Stimulated activated CD4-positive, alpha-beta T cell treated with anti-CD3 and anti-CD28 coated beads, Interleukin-15, amount 100 ng/mL, for 24 hours (primary cell): ENCODE measurements at regions not wholly inside any gene's neighbourhood (a gene's known extent, or its start where the extent isn't known, plus 50 kb on each side); places are given as distances from the start of the nearest gene placed in this dataset.
A peak's percentile ranks its signal among the peaks of the same experiment; 100 is the strongest.
"Not testable (repeated sequence)": the region's sequence is repeated elsewhere in the genome, so short reads cannot be mapped to it uniquely, and the experiment has no call there.

Source experiments
- DNase-seq: peaks from one replicate; pipeline ENCODE4 v3.0.0-alpha.2; 2020

GRCh38 chr16:31975826-31976419 is 102.3 kb downstream of the ZNF267 start:
- DNase-seq = not testable (repeated sequence)

- DNase-seq = not testable (repeated sequence)
Measured at GRCh38 chr16:31978463-31978862, 104.9 kb downstream of the ZNF267 start.

- not testable (repeated sequence) for DNase-seq
Measured at GRCh38 chr16:31981739-31982138, 108.1 kb downstream of the ZNF267 start.

GRCh38 chr16:31982986-31983385 is 109.4 kb downstream of the ZNF267 start:
- not testable (repeated sequence) for DNase-seq

GRCh38 chr16:31983666-31984065 is 110.1 kb downstream of the ZNF267 start:
- DNase-seq = not testable (repeated sequence)

- DNase-seq = not testable (repeated sequence)
Measured at GRCh38 chr16:31986895-31987294, 113.3 kb downstream of the ZNF267 start.

- DNase-seq = peak; percentile 63
Measured at GRCh38 chr16:31988595-31989581, 115.3 kb downstream of the ZNF267 start.

- DNase-seq = not testable (repeated sequence)
Measured at GRCh38 chr16:31990261-31990660, 116.7 kb downstream of the ZNF267 start.

GRCh38 chr16:31990980-31991379 is 117.4 kb downstream of the ZNF267 start:
- DNase-seq = not testable (repeated sequence)

- peak; percentile 58 for DNase-seq
Measured at GRCh38 chr16:31996325-31996724, 122.7 kb downstream of the ZNF267 start.

GRCh38 chr16:32002496-32002895 is 128.9 kb downstream of the ZNF267 start:
- not testable (repeated sequence) for DNase-seq

GRCh38 chr16:32003819-32004218 is 130.2 kb downstream of the ZNF267 start:
- DNase-seq = not testable (repeated sequence)

GRCh38 chr16:32038783-32039496 is 165.3 kb downstream of the ZNF267 start:
- DNase-seq = peak; percentile 28

GRCh38 chr16:32039919-32040318 is 166.3 kb downstream of the ZNF267 start:
- DNase-seq = not testable (repeated sequence)

- DNase-seq = peak; percentile 46
Measured at GRCh38 chr16:32066016-32066651, 187.0 kb upstream of the TP53TG3D start.

GRCh38 chr16:32071586-32071985 is 181.5 kb upstream of the TP53TG3D start:
- DNase-seq = not testable (repeated sequence)

- peak; percentile 0 for DNase-seq
Measured at GRCh38 chr16:32083891-32084290, 169.2 kb upstream of the TP53TG3D start.

- DNase-seq = peak; percentile 14
Measured at GRCh38 chr16:32084656-32085401, 168.3 kb upstream of the TP53TG3D start.

- peak; percentile 79 for DNase-seq
Measured at GRCh38 chr16:32085438-32086141, 167.5 kb upstream of the TP53TG3D start.

- not testable (repeated sequence) for DNase-seq
Measured at GRCh38 chr16:32115562-32115961, 137.5 kb upstream of the TP53TG3D start.

- peak; percentile 9 for DNase-seq
Measured at GRCh38 chr16:32116080-32116479, 137.0 kb upstream of the TP53TG3D start.
